Stimulated activated CD8-positive, alpha-beta memory T cell treated with anti-CD3 and anti-CD28 coated beads, Interleukin-15, amount 100 ng/mL, for 4 hours (primary cell): ENCODE measurements at regions not wholly inside any gene's neighbourhood (a gene's known extent, or its start where the extent isn't known, plus 50 kb on each side); places are given as distances from the start of the nearest gene placed in this dataset.
"Not testable (repeated sequence)": the region's sequence is repeated elsewhere in the genome, so short reads cannot be mapped to it uniquely, and the experiment has no call there.

Experiments
- DNase-seq, 2 donors: peaks; one replicate each; pipeline ENCODE4 v3.0.0-alpha.2; 2020; ENCODE audit warnings: low read depth in 2 of 2

GRCh38 chrX:3920424-3921017, 207.1 kb upstream of the PRKX start:
- DNase-seq: not testable (repeated sequence)

GRCh38 chrX:3919668-3920423, 206.4 kb upstream of the PRKX start:
- DNase-seq: not testable (repeated sequence)

GRCh38 chrX:3914813-3915212, 201.4 kb upstream of the PRKX start:
- DNase-seq: not testable (repeated sequence)

- not testable (repeated sequence) for DNase-seq
These were observed 200.6 kb upstream of the PRKX start for GRCh38 chrX:3914059-3914458.

- DNase-seq: not testable (repeated sequence)
These were observed 197.6 kb upstream of the PRKX start for GRCh38 chrX:3911012-3911411.

- DNase-seq: not testable (repeated sequence)
These were observed 197.2 kb upstream of the PRKX start for GRCh38 chrX:3910611-3911010.

- not testable (repeated sequence) for DNase-seq
These were observed 192.2 kb upstream of the PRKX start for GRCh38 chrX:3905522-3906258.

- not testable (repeated sequence) for DNase-seq
These were observed 188.8 kb upstream of the PRKX start for GRCh38 chrX:3902222-3902621.

GRCh38 chrX:3896755-3897154, 183.3 kb upstream of the PRKX start:
- DNase-seq: not testable (repeated sequence)

GRCh38 chrX:3882553-3882920, 169.1 kb upstream of the PRKX start:
- DNase-seq: not testable (repeated sequence)

GRCh38 chrX:3881898-3882552, 168.6 kb upstream of the PRKX start:
- not testable (repeated sequence) for DNase-seq

- DNase-seq: not testable (repeated sequence)
These were observed 167.9 kb upstream of the PRKX start for GRCh38 chrX:3881255-3881895.

- not testable (repeated sequence) for DNase-seq
These were observed 162.9 kb upstream of the PRKX start for GRCh38 chrX:3876393-3876792.

- not testable (repeated sequence) for DNase-seq
These were observed 162.2 kb upstream of the PRKX start for GRCh38 chrX:3875638-3876037.

GRCh38 chrX:3872226-3872879, 158.9 kb upstream of the PRKX start:
- not testable (repeated sequence) for DNase-seq

GRCh38 chrX:3867067-3867831, 153.8 kb upstream of the PRKX start:
- not testable (repeated sequence) for DNase-seq

- DNase-seq: not testable (repeated sequence)
These were observed 144.9 kb upstream of the PRKX start for GRCh38 chrX:3858332-3858731.

- DNase-seq: not testable (repeated sequence)
These were observed 130.2 kb upstream of the PRKX start for GRCh38 chrX:3843522-3844145.

- DNase-seq: peak in 1 of 2 donors; percentile 10
These were observed 129.5 kb upstream of the PRKX start for GRCh38 chrX:3842822-3843521.
